IMR-90 (cell line): ENCODE measurements at regions not wholly inside any gene's neighbourhood (a gene's known extent, or its start where the extent isn't known, plus 50 kb on each side); places are given as distances from the start of the nearest gene placed in this dataset.

Source experiments
- ATAC-seq: fragments of 200-7000 bp; cut with Tn5 transposase; 2 replicates; pipeline ENCODE4 v1.9.1; 2020; ENCODE audit warnings: low read depth, mild to moderate bottlenecking, moderate library complexity
- BruUV-seq: library from RNA; stranded (reverse); fragments of 400-500 nt; replicated peaks from 2 replicates; lab custom pipeline; 2021; lab: Mats Ljungman, UMichigan
- CTCF ChIA-PET: fragments of 300-600 bp; formaldehyde crosslinking; extraction: SDS; loops from one replicate; lab custom pipeline; 2021; ENCODE audit warnings: antibody characterized with exemption; lab: Yijun Ruan, JAX
- POLR2A ChIA-PET: fragments of 300-600 bp; sonication (Branson Sonifier 250); formaldehyde crosslinking; loops from one replicate; lab custom pipeline; 2022; ENCODE audit warnings: antibody characterized with exemption; ENCODE audit not compliant: unreplicated experiment; lab: Charles Lee
- DNase-seq: peaks from one replicate; pipeline ENCODE4 v3.0.0; 2013
- H2AFZ ChIP-seq: replicated peaks from 2 replicates; pipeline ENCODE3; 2013; ENCODE audit warnings: low read length, mild to moderate bottlenecking; ENCODE audit not compliant: poor library complexity
- H2AK5ac ChIP-seq: 2 replicates; pipeline ENCODE4 v1.6.1; 2013; ENCODE audit warnings: low read depth, low read length, inconsistent platforms
- H2AK9ac ChIP-seq: replicated peaks from 2 replicates; pipeline ENCODE3; 2013; ENCODE audit warnings: mild to moderate bottlenecking, low read depth, low read length, moderate library complexity; ENCODE audit not compliant: poor library complexity
- H2BK120ac ChIP-seq: 2 replicates; pipeline ENCODE4 v1.6.1; 2013; ENCODE audit warnings: low read depth, low read length, inconsistent platforms
- H2BK15ac ChIP-seq: 3 replicates; pipeline ENCODE4 v1.6.1; 2013; ENCODE audit warnings: low read depth, low read length, inconsistent platforms
- H2BK20ac ChIP-seq: 2 replicates; pipeline ENCODE4 v1.6.1; 2013; ENCODE audit warnings: low read depth, mild to moderate bottlenecking, inconsistent platforms, low read length, moderate library complexity
- H2BK5ac ChIP-seq: 2 replicates; pipeline ENCODE4 v1.6.1; 2013; ENCODE audit warnings: mild to moderate bottlenecking, low read depth, low read length, inconsistent platforms; ENCODE audit not compliant: poor library complexity, severe bottlenecking
- H3K14ac ChIP-seq: replicated peaks from 2 replicates; pipeline ENCODE4 v1.6.1; 2013; ENCODE audit warnings: low read depth, low read length, inconsistent platforms
- H3K18ac ChIP-seq: 2 replicates; pipeline ENCODE4 v1.6.1; 2013; ENCODE audit warnings: low read depth, low read length, control low read depth
- H3K23ac ChIP-seq: 2 replicates; pipeline ENCODE4 v1.6.1; 2013; ENCODE audit warnings: low read depth, low read length, inconsistent platforms
- H3K27ac ChIP-seq: 2 replicates; pipeline ENCODE4 v1.5.1; 2013; ENCODE audit warnings: mild to moderate bottlenecking, control low read depth, low read length; ENCODE audit not compliant: insufficient read depth
- H3K27me3 ChIP-seq: 2 replicates; pipeline ENCODE4 v1.6.1; 2013; ENCODE audit warnings: low read length; ENCODE audit not compliant: control insufficient read depth, insufficient read depth
- H3K36me3 ChIP-seq: 2 replicates; pipeline ENCODE4 v1.6.1; 2013; ENCODE audit warnings: low read length, mixed read lengths; ENCODE audit not compliant: control insufficient read depth, insufficient read depth
- H3K4ac ChIP-seq: 2 replicates; pipeline ENCODE4 v1.6.1; 2013; ENCODE audit warnings: low read depth, low read length, inconsistent platforms
- H3K4me1 ChIP-seq: 2 replicates; pipeline ENCODE4 v1.6.1; 2013; ENCODE audit warnings: low read length, mixed read lengths; ENCODE audit not compliant: control insufficient read depth, insufficient read depth
- H3K4me2 ChIP-seq: 2 replicates; pipeline ENCODE4 v1.6.1; 2013; ENCODE audit warnings: low read depth, mild to moderate bottlenecking, control low read depth, low read length, moderate library complexity
- H3K4me3 ChIP-seq: 2 replicates; pipeline ENCODE4 v1.5.1; 2013; ENCODE audit warnings: low read depth, mild to moderate bottlenecking, control low read depth, low read length, moderate library complexity; ENCODE audit not compliant: insufficient read depth
- H3K56ac ChIP-seq: 2 replicates; pipeline ENCODE4 v1.6.1; 2013; ENCODE audit warnings: low read length, inconsistent platforms; ENCODE audit not compliant: insufficient read depth; ENCODE audit errors: extremely low read depth
- H3K79me1 ChIP-seq, 2 experiments: 2 replicates each; pipeline ENCODE4 v1.6.1; 2013; ENCODE audit warnings: low read length in 2 of 2, inconsistent platforms in 1 of 2, low read depth in 1 of 2
- H3K9ac ChIP-seq: 2 replicates; pipeline ENCODE4 v1.6.1; 2013; ENCODE audit warnings: low read depth, low read length, control low read depth
- H3K9me1 ChIP-seq: 2 replicates; pipeline ENCODE4 v1.6.1; 2013; ENCODE audit warnings: low read length, inconsistent platforms; ENCODE audit not compliant: insufficient read depth
- H3K9me3 ChIP-seq: 2 replicates; pipeline ENCODE4 v1.6.1; 2013; ENCODE audit warnings: low read length; ENCODE audit not compliant: control insufficient read depth, insufficient read depth
- H4K20me1 ChIP-seq: 2 replicates; pipeline ENCODE4 v1.6.1; 2013; ENCODE audit warnings: low read length, inconsistent platforms; ENCODE audit not compliant: insufficient read depth
- H4K5ac ChIP-seq: 2 replicates; pipeline ENCODE4 v1.6.1; 2013; ENCODE audit warnings: mild to moderate bottlenecking, low read depth, low read length, control low read depth
- H4K8ac ChIP-seq, 2 experiments: 2 replicates each; pipeline ENCODE4 v1.6.1; 2013; ENCODE audit warnings: low read depth in 2 of 2, low read length in 2 of 2, control low read depth in 1 of 2, inconsistent platforms in 1 of 2
- H4K91ac ChIP-seq: 2 replicates; pipeline ENCODE4 v1.6.1; 2013; ENCODE audit warnings: low read depth, low read length, inconsistent platforms; ENCODE audit not compliant: insufficient read depth
- CEBPB ChIP-seq: IDR thresholded peaks from 2 replicates; pipeline ENCODE4 v1.6.1; 2012; ENCODE audit warnings: low read depth, low read length, improper control_type of control experiment
- FOS ChIP-seq: fragments of 150-350 bp; IDR thresholded peaks from 2 replicates; pipeline ENCODE4 v1.6.1; 2016; ENCODE audit warnings: low read depth, low read length
- MAFK ChIP-seq: IDR thresholded peaks from 2 replicates; pipeline ENCODE4 v1.6.1; 2012; ENCODE audit warnings: low read depth, low read length, improper control_type of control experiment
- NFE2L2 ChIP-seq: fragments of 150-350 bp; IDR thresholded peaks from 2 replicates; pipeline ENCODE4 v1.6.1; 2016; ENCODE audit warnings: low read depth, mild to moderate bottlenecking, low read length
- RCOR1 ChIP-seq: IDR thresholded peaks from 2 replicates; pipeline ENCODE4 v1.6.1; 2012; ENCODE audit warnings: mild to moderate bottlenecking, low read length, improper control_type of control experiment; ENCODE audit not compliant: insufficient replicate concordance
- RFX5 ChIP-seq: IDR thresholded peaks from 2 replicates; pipeline ENCODE4 v1.8.0; 2012; ENCODE audit warnings: low read depth, mild to moderate bottlenecking, low read length, moderate library complexity
- WGBS, 2 experiments: methylation state at CpG; one replicate each; pipeline versions ENCODE4 v1.1.5 to v1.1.7; 2013; ENCODE audit warnings: missing lambda C conversion rate in 2 of 2; ENCODE audit not compliant: insufficient read length in 1 of 2; ENCODE audit errors: extremely low coverage in 2 of 2; 5-methylcytosine and 5-hydroxymethylcytosine counted together
- dilution Hi-C: fragments of 300-500 bp; cut with HindIII; formaldehyde crosslinking; loops from one replicate; pipeline ENCODE4 v1.14.3; 2018; ENCODE audit warnings: low sequenced_read_pairs; ENCODE audit not compliant: unreplicated experiment
- in situ Hi-C: fragments of 300-500 bp; cut with MboI; formaldehyde crosslinking; loops from 3 replicates; pipeline ENCODE4 v1.14.3; 2019; ENCODE audit warnings: low sequenced_read_pairs, inconsistent platforms, mixed read lengths
- intact Hi-C: fragments of 100-400 bp; cut with micrococcal nuclease; formaldehyde crosslinking; loops from 2 replicates; pipeline ENCODE4 v1.10.0; 2022

GRCh38 chr1:30311749-30312148 is 411.6 kb downstream of the MATN1 start:
- H3K14ac ChIP-seq: no peak overlapping the region
- ChIA-PET POLR2A (no interaction called here), CTCF (no interaction called here)
- H4K91ac ChIP-seq: no peak overlapping the region
- intact Hi-C loops: no loop called here
- H3K4me3 ChIP-seq: no peak overlapping the region
- no peak overlapping the region for H2AFZ ChIP-seq
- no peaks in the 10 kb centered on the region for H3K4me1 ChIP-seq
- BruUV-seq: no TSS peak
- H3K27me3 ChIP-seq: no peaks in the 10 kb centered on the region
- H4K20me1 ChIP-seq: no peaks in the 10 kb centered on the region
- H3K23ac ChIP-seq: no peak overlapping the region
- in situ Hi-C loops: no loop called here
- no peak overlapping the region for H3K4me2 ChIP-seq
- H3K18ac ChIP-seq: no peak overlapping the region
- H3K79me1 ChIP-seq: no peaks in the 10 kb centered on the region
- no peak for ATAC-seq
- no peaks in the 10 kb centered on the region for H3K36me3 ChIP-seq
- no peak for TF ChIP-seq NFE2L2
- no peak for TF ChIP-seq CEBPB
- no peak for TF ChIP-seq RCOR1
- no peak for TF ChIP-seq FOS
- TF ChIP-seq MAFK: no peak
- no peak for TF ChIP-seq RFX5
- dilution Hi-C loops: no loop called here
- no peak overlapping the region for H3K9ac ChIP-seq
- H2BK15ac ChIP-seq: no peak overlapping the region
- H3K27ac ChIP-seq: no peak overlapping the region
- H3K56ac ChIP-seq: no peak overlapping the region
- no peak overlapping the region for H3K4ac ChIP-seq
- H3K9me1 ChIP-seq: no peaks in the 10 kb centered on the region
- no peak overlapping the region for H2BK20ac ChIP-seq
- no peak overlapping the region for H2AK5ac ChIP-seq
- H2BK5ac ChIP-seq: no peak overlapping the region
- no peak overlapping the region for H2AK9ac ChIP-seq
- no peak overlapping the region for H4K8ac ChIP-seq
- DNase-seq: no peak
- no peak overlapping the region for H4K5ac ChIP-seq
- no peak overlapping the region for H2BK120ac ChIP-seq
- H3K9me3 ChIP-seq: no peaks in the 10 kb centered on the region
- 60% methylated on average over 1 of the region's 1 CpG; no CpG with 5 or more reads in 1 of the 2 experiments for WGBS, 2 experiments
